Ovary (tissue), 3 donors: ENCODE measurements at regions not wholly inside any gene's neighbourhood (a gene's known extent, or its start where the extent isn't known, plus 50 kb on each side); places are given as distances from the start of the nearest gene placed in this dataset.

ENCODE experiments used
- CTCF ChIP-seq, 3 donors: fragments of 450-650 bp in 2 of 3; fragments of 200-600 bp in 1 of 3; IDR thresholded peaks; one replicate each; pipeline versions ENCODE4 v1.5.1 to v1.8.0; 2016 to 2022; ENCODE audit warnings: antibody characterized with exemption in 3 of 3, mild to moderate bottlenecking in 1 of 3
- EP300 ChIP-seq: sonication (generic); formaldehyde crosslinking; IDR thresholded peaks from one replicate; pipeline ENCODE4 v1.6.1; 2017; ENCODE audit warnings: antibody characterized with exemption
- POLR2A ChIP-seq: fragments of 450-650 bp; IDR thresholded peaks from one replicate; pipeline ENCODE4 v1.6.1; 2017; ENCODE audit warnings: antibody characterized with exemption, mild to moderate bottlenecking, moderate library complexity
- donor health status: DM: no; HTN: no; CAD: no.

- TF ChIP-seq CTCF (IDR thresholded peaks at IDR 0.05) (no peak), POLR2A (no peak), EP300 (no peak)
These were observed 78.8 kb upstream of the CCDC85A start for GRCh38 chr2:56104962-56105361.
